HCT116 (cell line): ENCODE measurements at regions not wholly inside any gene's neighbourhood (a gene's known extent, or its start where the extent isn't known, plus 50 kb on each side); places are given as distances from the start of the nearest gene placed in this dataset.

Experiments used
- ATAC-seq: fragments of 200-7000 bp; cut with Tn5 transposase; 2 replicates; pipeline ENCODE4 v1.9.1; 2020; ENCODE audit warnings: mild to moderate bottlenecking, moderate library complexity
- BruUV-seq: library from RNA; stranded (reverse); fragments of 400-500 nt; replicated peaks from 2 replicates; lab custom pipeline; 2021; lab: Mats Ljungman, UMichigan
- CTCF ChIA-PET: fragments of 300-600 bp; sonication (Branson Sonifier 250); formaldehyde crosslinking; loops from one replicate; lab custom pipeline; 2021; ENCODE audit warnings: antibody characterized with exemption; lab: Charles Lee
- POLR2A ChIA-PET: fragments of 300-600, 350-600 bp; sonication (Branson Sonifier 250); formaldehyde crosslinking; loops from one replicate; lab custom pipeline; 2021; ENCODE audit warnings: antibody characterized with exemption; lab: Charles Lee
- RAD21 ChIA-PET, 2 experiments: fragments of 300-600 bp; sonication (Branson Sonifier 250); formaldehyde crosslinking; loops; one replicate each; lab custom pipeline; 2023; ENCODE audit warnings: low total read pairs in 2 of 2; ENCODE audit not compliant: uncharacterized antibody in 2 of 2, unreplicated experiment in 2 of 2, low non-redundant PET in 1 of 2; lab: Charles Lee
- DNase-seq: peaks from one replicate; pipeline ENCODE4 v3.0.0-alpha.2; 2010; ENCODE audit warnings: low read depth, low spot score
- H2AFZ ChIP-seq: fragments of 200-600 bp; shearing (Covaris generic), sonication (generic); 2 replicates; pipeline ENCODE4 v1.6.1; 2017; ENCODE audit warnings: low read depth, mixed run types, mixed read lengths, antibody characterized with exemption, low read length; ENCODE audit not compliant: poor library complexity, severe bottlenecking
- H3K27ac ChIP-seq: 2 replicates; pipeline ENCODE4 v1.5.1; 2012; ENCODE audit warnings: low read depth, low read length
- H3K27me3 ChIP-seq: fragments of 200-600 bp; sonication (generic); 2 replicates; pipeline ENCODE4 v1.6.1; 2016; ENCODE audit warnings: mixed run types, low read length, mixed read lengths; ENCODE audit not compliant: insufficient read depth
- H3K36me3 ChIP-seq, 2 experiments: fragments of 200-500 bp in 1 of 2; fragments of 200-600 bp in 1 of 2; sonication (Bioruptor generic) in 1 of 2; sonication (generic) in 1 of 2; 2 replicates each; pipeline versions ENCODE4 v1.5.1 to v1.6.1; 2014 to 2016; ENCODE audit warnings: low read length in 2 of 2, inconsistent platforms in 1 of 2, mixed read lengths in 1 of 2, mixed run types in 1 of 2; ENCODE audit not compliant: insufficient read depth in 2 of 2, control insufficient read depth in 1 of 2
- H3K4me1 ChIP-seq, 2 experiments: fragments of 200-600 bp in 1 of 2; sonication (generic) in 1 of 2; 2 replicates each; pipeline versions ENCODE4 v1.5.1 to v1.6.1; 2012 to 2017; ENCODE audit warnings: low read length in 2 of 2, inconsistent platforms in 1 of 2, mild to moderate bottlenecking in 1 of 2, mixed read lengths in 1 of 2, mixed run types in 1 of 2, moderate library complexity in 1 of 2; ENCODE audit not compliant: insufficient read depth in 2 of 2, control insufficient read depth in 1 of 2
- H3K4me2 ChIP-seq: fragments of 200-600 bp; sonication (generic); 2 replicates; pipeline ENCODE4 v1.6.1; 2017; ENCODE audit warnings: mixed run types, low read length, mixed read lengths
- H3K4me3 ChIP-seq, 2 experiments: fragments of 200-600 bp in 1 of 2; sonication (generic) in 1 of 2; replicated peaks in 1 of 2; 2 replicates each; pipeline ENCODE4 v1.5.1; 2011 to 2016; ENCODE audit warnings: low read length in 2 of 2, control low read depth in 1 of 2, low read depth in 1 of 2, mild to moderate bottlenecking in 1 of 2, mixed read lengths in 1 of 2, mixed run types in 1 of 2
- H3K79me2 ChIP-seq: fragments of 200-600 bp; sonication (generic); 2 replicates; pipeline ENCODE4 v1.6.1; 2017; ENCODE audit warnings: mild to moderate bottlenecking, mixed run types, low read length, moderate library complexity, mixed read lengths; ENCODE audit not compliant: insufficient read depth
- H3K9ac ChIP-seq: fragments of 200-600 bp; sonication (generic); 2 replicates; pipeline ENCODE4 v1.6.1; 2016; ENCODE audit warnings: low read length, mixed read lengths
- H3K9me2 ChIP-seq: fragments of 200-600 bp; sonication (generic), shearing (Covaris generic); 2 replicates; pipeline ENCODE4 v1.6.1; 2017; ENCODE audit warnings: mixed run types, mild to moderate bottlenecking, moderate library complexity; ENCODE audit not compliant: insufficient read depth
- H3K9me3 ChIP-seq, 2 experiments: fragments of 200-500 bp in 1 of 2; fragments of 200-600 bp in 1 of 2; sonication (Bioruptor generic) in 1 of 2; sonication (generic) in 1 of 2; 2 replicates each; pipeline ENCODE4 v1.6.1; 2014 to 2017; ENCODE audit warnings: low read length in 2 of 2, mixed read lengths in 2 of 2, inconsistent platforms in 1 of 2, low read depth in 1 of 2, mild to moderate bottlenecking in 1 of 2, mixed run types in 1 of 2, moderate library complexity in 1 of 2; ENCODE audit not compliant: control insufficient read depth in 1 of 2, insufficient read depth in 1 of 2
- H4K20me1 ChIP-seq: fragments of 200-600 bp; sonication (generic), shearing (Covaris generic); 2 replicates; pipeline ENCODE4 v1.6.1; 2017; ENCODE audit warnings: mixed run types, mild to moderate bottlenecking, moderate library complexity; ENCODE audit not compliant: insufficient read depth
- ATF3 ChIP-seq: IDR thresholded peaks from 2 replicates; pipeline ENCODE4 v1.6.1; 2012
- CBX3 ChIP-seq: IDR thresholded peaks from 2 replicates; pipeline ENCODE4 v1.6.1; 2012; ENCODE audit warnings: low read depth
- CTCF ChIP-seq, 3 experiments: fragments of 200-600 bp in 1 of 3; sonication (generic) in 1 of 3; IDR thresholded peaks in 2 of 3; conservative IDR thresholded peaks in 1 of 3; 2 replicates each; pipeline ENCODE4 v1.5.1; 2012 to 2017; ENCODE audit warnings: low read depth in 2 of 3, low read length in 2 of 3, antibody characterized with exemption in 1 of 3, borderline replicate concordance in 1 of 3, control low read depth in 1 of 3, mild to moderate bottlenecking in 1 of 3, mixed read lengths in 1 of 3, mixed run types in 1 of 3, moderate library complexity in 1 of 3; ENCODE audit not compliant: insufficient read depth in 1 of 3
- EGR1 ChIP-seq: IDR thresholded peaks from 2 replicates; pipeline ENCODE4 v1.6.1; 2012; ENCODE audit warnings: low read depth
- ELF1 ChIP-seq: IDR thresholded peaks from 2 replicates; pipeline ENCODE4 v1.6.1; 2012; ENCODE audit warnings: low read depth, borderline replicate concordance
- EZH2phosphoT487 ChIP-seq: fragments of 200-600 bp; IDR thresholded peaks from 2 replicates; pipeline ENCODE4 v1.6.1; 2018; ENCODE audit warnings: antibody characterized with exemption, borderline replicate concordance
- FOSL1 ChIP-seq: IDR thresholded peaks from 2 replicates; pipeline ENCODE4 v1.6.1; 2012; ENCODE audit warnings: low read depth
- JUND ChIP-seq: IDR thresholded peaks from 2 replicates; pipeline ENCODE4 v1.6.1; 2012
- POLR2A ChIP-seq: IDR thresholded peaks from 2 replicates; pipeline ENCODE4 v1.7.0; 2011; ENCODE audit warnings: borderline replicate concordance; ENCODE audit not compliant: insufficient read depth, insufficient read length; ENCODE audit errors: extremely low read depth
- POLR2AphosphoS5 ChIP-seq: IDR thresholded peaks from 2 replicates; pipeline ENCODE4 v1.6.1; 2011; ENCODE audit warnings: mild to moderate bottlenecking, low read depth, low read length, moderate library complexity
- RAD21 ChIP-seq: IDR thresholded peaks from 2 replicates; pipeline ENCODE4 v1.6.1; 2012; ENCODE audit warnings: low read depth, mild to moderate bottlenecking
- REST ChIP-seq: IDR thresholded peaks from 2 replicates; pipeline ENCODE4 v1.6.1; 2012; ENCODE audit warnings: low read depth
- SIN3A ChIP-seq: IDR thresholded peaks from 2 replicates; pipeline ENCODE4 v1.6.1; 2012; ENCODE audit warnings: low read depth
- SP1 ChIP-seq: IDR thresholded peaks from 2 replicates; pipeline ENCODE4 v1.6.1; 2012; ENCODE audit warnings: low read depth
- SRF ChIP-seq: IDR thresholded peaks from 2 replicates; pipeline ENCODE4 v1.6.1; 2012; ENCODE audit warnings: low read depth
- TCF7L2 ChIP-seq: IDR thresholded peaks from 2 replicates; pipeline ENCODE4 v1.7.0; 2011; ENCODE audit warnings: borderline replicate concordance, inconsistent platforms; ENCODE audit not compliant: insufficient read depth, insufficient read length; ENCODE audit errors: extremely low read depth
- YY1 ChIP-seq: IDR thresholded peaks from 2 replicates; pipeline ENCODE4 v1.6.1; 2011; ENCODE audit warnings: low read length, low read depth, moderate library complexity, mild to moderate bottlenecking; ENCODE audit not compliant: insufficient replicate concordance; ENCODE audit errors: extremely low read depth
- ZBTB33 ChIP-seq: IDR thresholded peaks from 2 replicates; pipeline ENCODE4 v1.6.1; 2011; ENCODE audit warnings: mild to moderate bottlenecking, low read length, moderate library complexity; ENCODE audit not compliant: insufficient replicate concordance; ENCODE audit errors: extremely low read depth
- ZFX ChIP-seq: fragments of 450-650 bp; IDR thresholded peaks from 2 replicates; pipeline ENCODE4 v1.6.1; 2017
- intact Hi-C: fragments of 100-400 bp; cut with micrococcal nuclease; formaldehyde crosslinking; loops from 2 replicates; pipeline ENCODE4 v1.10.0; 2022

- no peak for ATAC-seq
- CTCF ChIA-PET, result no interaction called here
- Histone ChIP-seq H3K9me2 (no peaks in the 10 kb centered on the region), H3K27me3 (peaks cover 42% of the 10 kb centered on the region; the same call in 1 of the 2 replicates), H3K4me1 (no peaks in the 10 kb centered on the region), H3K27ac (no peak overlapping the region), H3K4me2 (no peak overlapping the region), H3K9ac (no peak overlapping the region), H3K79me2 (no peaks in the 10 kb centered on the region), H2AFZ (no peak overlapping the region), H3K9me3 (no peaks in the 10 kb centered on the region), H3K4me3 (no peak overlapping the region), H4K20me1 (no peaks in the 10 kb centered on the region), H3K36me3 (no peaks in the 10 kb centered on the region)
- POLR2A ChIA-PET, result interaction anchor here (0.6 kb wide), 1 partner anchor 1273 kb away, joined by 4 read pairs; no protein-coding TSS in a partner anchor
- intact Hi-C loops, result no loop called here
- RAD21 ChIA-PET, result interaction anchor here in 1 of 2 experiments (0.6 kb wide), 1 partner anchor 25 kb away, joined by 3 read pairs; no protein-coding TSS in a partner anchor
- no TSS peak for BruUV-seq
- DNase-seq, result no peak
- TF ChIP-seq ATF3 (no peak), JUND (no peak), TCF7L2 (no peak), SP1 (no peak), CBX3 (no peak), YY1 (no peak), ZBTB33 (no peak), SIN3A (no peak), EGR1 (no peak), POLR2A (no peak), SRF (no peak), ELF1 (no peak), REST (no peak), RAD21 (no peak), CTCF (IDR thresholded peaks at IDR 0.05 in 2 of 3, conservative IDR thresholded peaks at IDR 0.05 in 1 of 3; ENCODE audit: borderline replicate concordance in 1 of 3, insufficient read depth in 1 of 3, low read depth in 2 of 3, low read length in 2 of 3) (no peak), POLR2AphosphoS5 (no peak), ZFX (no peak), EZH2phosphoT487 (no peak), FOSL1 (no peak)
Measured at GRCh38 chr17:77644181-77645071, 314.1 kb upstream of the TNRC6C start.
